Activated T-helper 2 cell treated with anti-CD3 and anti-CD28 coated beads, Interferon-gamma antibody, Interleukin-2, Interleukin-4, amounts not matched to agents 10 μg/mL and 5 μg/mL and 100 μg/mL, durations not matched to agents 14 hours and 24 hours and 36 hours (primary cell): ENCODE measurements at regions not wholly inside any gene's neighbourhood (a gene's known extent, or its start where the extent isn't known, plus 50 kb on each side); places are given as distances from the start of the nearest gene placed in this dataset.
"Not testable (repeated sequence)": the region's sequence is repeated elsewhere in the genome, so short reads cannot be mapped to it uniquely, and the experiment has no call there.

ENCODE experiments used
- DNase-seq: peaks from one replicate; pipeline ENCODE4 v3.0.0; 2021; ENCODE audit warnings: low spot score
- H3K27ac Mint-ChIP-seq: one replicate; pipeline ENCODE4 v1.8.0; 2021; ENCODE audit warnings: mixed read lengths
- H3K27me3 Mint-ChIP-seq: one replicate; pipeline ENCODE4 v1.8.0; 2021; ENCODE audit warnings: low read depth, mixed read lengths
- H3K36me3 Mint-ChIP-seq: one replicate; pipeline ENCODE4 v1.8.0; 2021; ENCODE audit warnings: low read depth, mixed read lengths
- H3K4me1 Mint-ChIP-seq: one replicate; pipeline ENCODE4 v1.8.0; 2021; ENCODE audit warnings: low read depth, mixed read lengths
- H3K4me3 Mint-ChIP-seq: one replicate; pipeline ENCODE4 v1.8.0; 2021; ENCODE audit warnings: low read depth, mild to moderate bottlenecking, moderate library complexity, mixed read lengths
- H3K9me3 Mint-ChIP-seq: one replicate; pipeline ENCODE4 v1.8.0; 2021; ENCODE audit warnings: mixed read lengths
- intact Hi-C: fragments of 100-400 bp; cut with micrococcal nuclease; formaldehyde crosslinking; loops from one replicate; pipeline ENCODE4 v1.15.1; 2023

DNA sequence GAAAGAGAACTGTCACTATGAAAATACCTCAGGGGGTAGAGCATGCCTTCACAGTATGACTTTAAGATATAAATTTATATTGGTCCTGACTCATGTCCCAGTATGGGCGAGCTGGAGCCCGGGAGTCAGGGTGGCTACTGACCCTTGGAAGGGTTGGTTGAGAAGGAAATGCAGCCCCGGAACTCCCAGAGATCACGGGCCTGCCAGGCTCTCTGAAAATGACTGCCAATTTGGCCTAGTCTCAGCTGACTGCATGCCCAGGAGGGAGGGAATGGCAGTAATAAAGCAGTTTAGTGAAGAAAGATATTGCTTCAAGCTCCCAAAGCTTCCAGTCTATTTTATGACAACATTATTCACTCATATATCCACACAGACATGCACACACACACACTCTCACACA lies 299.0 kb downstream of the NR2F2 start:
- no peak overlapping the region for H3K27ac Mint-ChIP-seq
- no peaks in the 10 kb centered on the region for H3K9me3 Mint-ChIP-seq
- no peak overlapping the region for H3K4me3 Mint-ChIP-seq
- no peaks in the 10 kb centered on the region for H3K36me3 Mint-ChIP-seq
- H3K27me3 Mint-ChIP-seq: no peaks in the 10 kb centered on the region
- no peaks in the 10 kb centered on the region for H3K4me1 Mint-ChIP-seq
- DNase-seq: no peak
- intact Hi-C loops: no loop called here

DNA sequence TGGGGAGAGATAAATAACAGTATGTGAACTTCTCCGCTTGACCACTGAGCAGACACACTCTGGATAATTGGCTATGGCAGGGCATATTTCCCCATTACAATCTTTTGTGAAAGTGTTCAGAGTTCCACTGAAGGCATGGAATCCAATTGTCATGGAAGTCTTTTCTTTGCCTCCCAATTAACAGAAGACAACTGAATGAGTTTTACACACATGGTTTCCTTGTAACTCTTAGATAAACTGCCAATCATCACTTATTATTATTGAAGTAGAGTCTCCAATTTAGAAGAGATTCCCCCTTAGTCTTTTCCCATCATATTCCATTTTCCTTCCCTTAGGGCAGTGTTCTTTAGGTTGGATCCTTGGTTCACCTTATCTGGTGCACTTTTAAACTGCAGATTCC lies 308.3 kb downstream of the NR2F2 start:
- intact Hi-C loops: no loop called here
- Mint-ChIP-seq H3K27me3 (no peaks in the 10 kb centered on the region), H3K4me3 (no peak overlapping the region), H3K27ac (no peak overlapping the region), H3K9me3 (no peaks in the 10 kb centered on the region), H3K4me1 (no peaks in the 10 kb centered on the region), H3K36me3 (no peaks in the 10 kb centered on the region)
- no peak for DNase-seq

DNA sequence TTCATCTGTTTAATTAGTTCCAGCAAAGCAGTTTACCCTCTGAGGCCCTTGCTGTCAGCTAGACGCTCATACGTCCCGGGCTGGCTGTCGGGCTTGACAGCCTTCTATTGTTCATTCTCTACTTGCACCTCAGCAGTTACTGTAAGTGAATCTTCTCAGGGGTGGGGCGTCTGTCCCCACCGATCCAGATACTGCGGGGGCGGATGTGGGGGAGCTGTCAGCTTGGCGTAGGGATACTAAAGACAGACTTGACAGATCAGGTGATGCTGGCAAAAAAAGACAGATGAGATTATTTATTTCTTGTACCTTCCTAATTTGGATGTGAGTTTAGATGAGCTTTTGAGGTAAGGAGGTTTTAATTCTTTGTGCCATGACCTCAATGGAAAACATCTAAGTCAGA lies 315.3 kb downstream of the NR2F2 start:
- no peaks in the 10 kb centered on the region for H3K27me3 Mint-ChIP-seq
- no peak overlapping the region for H3K27ac Mint-ChIP-seq
- H3K4me3 Mint-ChIP-seq: no peak overlapping the region

GRCh38 chr15:96648866-96649265 lies 318.4 kb downstream of the NR2F2 start:
- H3K4me1 Mint-ChIP-seq: no peaks in the 10 kb centered on the region
- no peak overlapping the region for H3K27ac Mint-ChIP-seq
- H3K36me3 Mint-ChIP-seq: no peaks in the 10 kb centered on the region
- DNase-seq: no peak
- H3K9me3 Mint-ChIP-seq: peaks cover 21% of the 10 kb centered on the region
- intact Hi-C loops: no loop called here
- no peak overlapping the region for H3K4me3 Mint-ChIP-seq
- no peaks in the 10 kb centered on the region for H3K27me3 Mint-ChIP-seq

More for the DNA sequence above, 315.3 kb downstream of the NR2F2 start:
- intact Hi-C loops: no loop called here
- Mint-ChIP-seq H3K9me3 (peaks cover 4% of the 10 kb centered on the region), H3K36me3 (no peaks in the 10 kb centered on the region), H3K4me1 (no peaks in the 10 kb centered on the region)
- no peak for DNase-seq

GRCh38 chr15:96657096-96657495 lies 326.6 kb downstream of the NR2F2 start:
- Mint-ChIP-seq H3K27ac (no peak overlapping the region), H3K4me1 (no peaks in the 10 kb centered on the region), H3K36me3 (no peaks in the 10 kb centered on the region), H3K4me3 (no peak overlapping the region), H3K27me3 (no peaks in the 10 kb centered on the region), H3K9me3 (peaks cover 15% of the 10 kb centered on the region)
- DNase-seq: no peak
- intact Hi-C loops: no loop called here

GRCh38 chr15:96666979-96667378 lies 336.5 kb downstream of the NR2F2 start:
- peaks cover 11% of the 10 kb centered on the region for H3K9me3 Mint-ChIP-seq
- H3K4me3 Mint-ChIP-seq, intact Hi-C loops, DNase-seq, H3K4me1 Mint-ChIP-seq, H3K27ac Mint-ChIP-seq, H3K27me3 Mint-ChIP-seq, H3K36me3 Mint-ChIP-seq: not testable (repeated sequence)

- Mint-ChIP-seq H3K4me1 (no peaks in the 10 kb centered on the region), H3K27me3 (no peaks in the 10 kb centered on the region), H3K9me3 (no peaks in the 10 kb centered on the region), H3K4me3 (no peak overlapping the region), H3K27ac (no peak overlapping the region), H3K36me3 (no peaks in the 10 kb centered on the region)
- no peak for DNase-seq
- intact Hi-C loops: no loop called here
Measured at GRCh38 chr15:96670389-96670788, 339.9 kb downstream of the NR2F2 start.

- Mint-ChIP-seq H3K4me1 (no peaks in the 10 kb centered on the region), H3K36me3 (no peaks in the 10 kb centered on the region), H3K4me3 (no peak overlapping the region), H3K9me3 (no peaks in the 10 kb centered on the region), H3K27me3 (no peaks in the 10 kb centered on the region), H3K27ac (no peak overlapping the region)
- DNase-seq: no peak
- intact Hi-C loops: no loop called here
Measured at GRCh38 chr15:96672629-96673028, 342.1 kb downstream of the NR2F2 start.

DNA sequence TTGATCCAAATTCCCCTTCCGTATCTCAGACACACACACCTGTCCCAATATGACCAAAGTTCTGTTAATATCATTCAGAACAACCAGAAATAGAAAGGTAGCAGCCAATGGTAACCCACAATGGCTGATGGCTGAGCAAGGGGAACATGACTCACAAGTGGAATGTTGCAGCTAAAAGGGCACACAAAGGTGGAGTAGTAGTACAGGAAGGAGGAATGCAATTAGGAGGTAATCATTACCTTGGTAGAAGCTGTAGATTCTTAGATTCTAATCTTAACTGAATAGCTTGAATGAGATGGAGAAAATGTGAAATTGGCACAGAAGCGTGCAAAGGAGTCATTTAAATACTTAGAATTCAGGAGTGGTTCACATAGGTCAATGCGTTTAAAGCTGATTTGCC lies 347.9 kb downstream of the NR2F2 start:
- H3K36me3 Mint-ChIP-seq: no peaks in the 10 kb centered on the region
- H3K9me3 Mint-ChIP-seq: no peaks in the 10 kb centered on the region
- intact Hi-C loops: no loop called here
- H3K27me3 Mint-ChIP-seq: no peaks in the 10 kb centered on the region
- no peak overlapping the region for H3K4me3 Mint-ChIP-seq
- no peaks in the 10 kb centered on the region for H3K4me1 Mint-ChIP-seq
- no peak overlapping the region for H3K27ac Mint-ChIP-seq
- no peak for DNase-seq

- DNase-seq: no peak
- Mint-ChIP-seq H3K4me1 (no peaks in the 10 kb centered on the region), H3K27ac (no peak overlapping the region), H3K36me3 (no peaks in the 10 kb centered on the region), H3K27me3 (no peaks in the 10 kb centered on the region), H3K9me3 (peaks cover 6% of the 10 kb centered on the region), H3K4me3 (no peak overlapping the region)
- intact Hi-C loops: no loop called here
Measured at GRCh38 chr15:96687388-96688107, 357.0 kb downstream of the NR2F2 start.

DNA sequence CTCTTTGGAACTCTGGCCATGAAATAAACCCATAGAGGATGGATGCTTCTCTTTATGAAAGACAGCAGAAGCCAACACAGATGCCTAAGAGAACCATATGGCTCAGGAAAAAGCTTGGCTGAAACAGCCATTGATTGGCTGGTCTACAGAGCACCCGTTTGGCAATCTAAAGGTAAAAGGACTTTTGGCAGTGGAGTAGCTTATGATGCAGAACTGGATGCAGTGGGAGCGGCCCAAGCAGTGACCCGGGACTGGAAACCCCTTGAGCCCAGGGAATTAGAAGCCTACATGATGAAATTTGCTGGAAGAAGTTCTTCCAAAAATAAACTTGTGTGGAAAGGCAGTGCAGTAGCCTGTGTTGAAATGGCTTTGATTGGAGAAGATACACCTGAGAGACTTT lies 360.2 kb downstream of the NR2F2 start:
- intact Hi-C loops: no loop called here
- no peaks in the 10 kb centered on the region for H3K36me3 Mint-ChIP-seq
- H3K27me3 Mint-ChIP-seq: no peaks in the 10 kb centered on the region
- DNase-seq: no peak
- no peak overlapping the region for H3K27ac Mint-ChIP-seq
- no peaks in the 10 kb centered on the region for H3K4me1 Mint-ChIP-seq
- peaks cover 6% of the 10 kb centered on the region for H3K9me3 Mint-ChIP-seq
- H3K4me3 Mint-ChIP-seq: no peak overlapping the region

DNA sequence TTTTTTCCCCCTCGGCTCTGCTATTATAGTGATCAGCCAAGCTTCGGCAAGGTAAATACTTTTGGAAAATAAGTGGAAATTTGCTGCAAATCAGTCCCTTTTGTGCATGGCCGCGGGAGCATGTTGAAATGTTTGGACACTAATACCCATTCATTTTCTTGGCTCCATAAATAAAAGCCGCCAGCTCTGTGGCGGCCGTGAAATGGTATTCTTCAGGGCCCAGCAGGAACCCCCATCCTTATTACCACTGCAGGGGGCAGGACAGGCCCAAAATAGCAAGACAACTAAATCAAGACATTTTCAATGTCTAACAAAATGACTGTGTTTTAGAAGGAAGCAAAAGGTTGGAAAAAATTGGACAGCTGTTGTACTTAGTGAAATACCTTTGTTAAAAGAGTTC lies 362.3 kb downstream of the NR2F2 start:
- Mint-ChIP-seq H3K36me3 (no peaks in the 10 kb centered on the region), H3K27me3 (no peaks in the 10 kb centered on the region), H3K27ac (no peak overlapping the region), H3K4me1 (no peaks in the 10 kb centered on the region), H3K9me3 (peaks cover 6% of the 10 kb centered on the region), H3K4me3 (no peak overlapping the region)
- intact Hi-C loops: no loop called here
- no peak for DNase-seq

- Mint-ChIP-seq H3K36me3 (no peaks in the 10 kb centered on the region), H3K27me3 (no peaks in the 10 kb centered on the region), H3K4me3 (no peak overlapping the region), H3K4me1 (no peaks in the 10 kb centered on the region), H3K27ac (no peak overlapping the region), H3K9me3 (peaks cover 6% of the 10 kb centered on the region)
- no peak for DNase-seq
- intact Hi-C loops: no loop called here
Measured at GRCh38 chr15:96693515-96693914, 363.0 kb downstream of the NR2F2 start.

DNA sequence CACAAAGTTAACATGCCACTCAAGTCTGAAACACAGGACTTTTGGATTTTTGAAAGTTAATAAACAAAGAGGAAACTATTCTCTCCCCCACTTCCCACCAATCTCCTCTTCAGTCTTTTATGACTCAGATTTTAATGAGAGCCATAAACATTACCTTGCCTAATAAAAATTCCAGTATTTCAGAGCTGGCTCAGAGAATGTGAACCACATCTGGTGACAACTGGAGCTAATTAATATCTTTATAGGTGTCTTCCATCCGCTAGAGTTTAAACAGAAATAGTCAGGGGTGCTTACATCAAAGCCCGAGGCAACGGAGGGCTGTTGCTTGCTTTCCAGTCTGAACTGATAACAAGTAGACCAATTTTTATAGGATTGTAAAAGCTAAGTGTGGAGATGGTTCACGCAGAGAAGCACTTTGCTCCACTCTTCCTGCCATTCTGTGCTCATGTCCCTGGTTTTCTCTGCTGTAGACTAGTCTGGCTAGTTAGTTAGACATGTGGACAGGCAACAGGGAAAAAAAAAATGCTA lies 363.6 kb downstream of the NR2F2 start:
- DNase-seq: no peak
- Mint-ChIP-seq H3K4me1 (no peaks in the 10 kb centered on the region), H3K27ac (no peak overlapping the region), H3K27me3 (no peaks in the 10 kb centered on the region), H3K4me3 (no peak overlapping the region), H3K9me3 (peaks cover 6% of the 10 kb centered on the region), H3K36me3 (no peaks in the 10 kb centered on the region)
- intact Hi-C loops: no loop called here
